Stimulated activated CD4-positive, alpha-beta T cell treated with anti-CD3 and anti-CD28 coated beads, Interleukin-12 subunit alpha, Interleukin-12 subunit beta, amount 100 ng/mL, for 4 hours (primary cell): ENCODE measurements at regions not wholly inside any gene's neighbourhood (a gene's known extent, or its start where the extent isn't known, plus 50 kb on each side); places are given as distances from the start of the nearest gene placed in this dataset.
"Not testable (repeated sequence)": the region's sequence is repeated elsewhere in the genome, so short reads cannot be mapped to it uniquely, and the experiment has no call there.

ENCODE experiments used
- DNase-seq: peaks from one replicate; pipeline ENCODE4 v3.0.0-alpha.2; 2020

DNA sequence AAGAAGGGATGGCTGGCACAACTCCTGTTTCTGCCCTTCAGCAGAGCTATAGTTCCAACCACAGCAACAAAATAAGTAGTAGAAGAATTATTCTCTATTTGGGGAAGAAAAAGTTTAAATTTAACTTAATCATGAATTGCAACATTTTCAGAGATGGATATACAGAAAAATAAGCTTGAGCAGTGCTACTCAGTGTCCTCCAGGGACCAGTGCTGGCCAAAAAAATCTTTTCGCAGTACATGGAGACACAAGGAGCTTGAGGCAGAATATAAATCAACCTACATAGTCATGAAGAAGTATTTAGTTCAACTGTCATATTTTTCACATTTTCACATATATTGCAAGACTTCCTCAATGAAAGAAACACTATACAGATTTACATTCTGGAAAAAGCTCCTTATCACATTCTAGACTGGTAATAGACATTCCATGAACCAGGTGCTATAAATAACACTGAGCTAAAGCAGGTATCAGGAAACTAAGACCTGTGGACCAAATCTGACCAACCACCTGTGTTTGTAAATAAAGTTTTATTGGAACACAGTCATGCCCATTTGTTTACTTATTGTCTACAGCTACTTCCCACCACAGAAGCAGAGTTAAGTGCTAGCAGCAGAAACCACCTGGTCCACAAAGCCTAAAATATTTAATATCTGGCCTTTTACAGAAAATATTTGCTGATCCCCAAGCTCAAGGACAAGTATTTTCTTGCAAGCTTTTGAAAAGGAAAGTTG is 101.9 kb downstream of the RGS21 start:
- no peak for DNase-seq

DNA sequence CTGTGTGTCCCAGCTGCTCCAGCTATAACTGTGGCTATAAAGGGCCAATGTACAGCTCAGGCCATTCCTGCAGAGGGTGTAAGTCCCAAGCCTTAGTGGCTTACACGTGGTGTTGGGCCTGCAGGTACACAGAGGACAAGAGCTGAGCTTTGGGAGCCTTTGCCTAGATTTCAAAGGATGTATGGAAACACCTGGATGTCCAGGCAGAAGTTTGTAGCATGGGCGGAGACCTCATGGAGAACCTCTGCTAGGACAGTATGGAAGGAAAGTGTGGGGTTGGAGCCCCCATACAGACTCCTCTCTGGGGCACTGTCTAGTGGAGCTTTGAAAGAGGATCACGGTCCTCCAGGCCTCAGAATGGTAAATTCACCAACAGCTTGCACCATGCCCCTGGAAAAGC is 113.9 kb downstream of the RGS21 start:
- no peak for DNase-seq

- DNase-seq: no peak
These were observed 118.9 kb downstream of the RGS21 start for GRCh38 chr1:192435704-192436103.

- DNase-seq: no peak
These were observed 119.8 kb downstream of the RGS21 start for GRCh38 chr1:192436441-192437078.

DNA sequence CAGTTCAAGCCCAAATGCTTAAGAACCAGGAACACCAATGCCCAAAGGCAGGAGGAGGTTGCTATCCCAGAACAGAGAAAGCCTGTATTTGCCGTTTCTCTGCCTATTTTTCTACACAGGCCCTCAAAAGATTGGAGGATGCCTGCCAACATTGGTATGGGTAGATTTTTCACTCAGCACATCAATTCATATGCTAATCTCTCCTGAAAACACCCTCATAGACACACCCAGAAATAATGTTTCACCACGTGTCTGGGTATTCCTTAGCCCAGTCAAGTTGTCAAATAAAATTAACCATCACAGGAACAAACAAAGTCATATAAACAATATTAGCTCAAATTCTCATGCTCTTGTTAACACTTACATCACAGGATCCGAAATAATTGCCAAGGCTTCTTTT is 121.9 kb downstream of the RGS21 start:
- no peak for DNase-seq

GRCh38 chr1:192439373-192440025 is 122.7 kb downstream of the RGS21 start:
- DNase-seq: no peak

DNA sequence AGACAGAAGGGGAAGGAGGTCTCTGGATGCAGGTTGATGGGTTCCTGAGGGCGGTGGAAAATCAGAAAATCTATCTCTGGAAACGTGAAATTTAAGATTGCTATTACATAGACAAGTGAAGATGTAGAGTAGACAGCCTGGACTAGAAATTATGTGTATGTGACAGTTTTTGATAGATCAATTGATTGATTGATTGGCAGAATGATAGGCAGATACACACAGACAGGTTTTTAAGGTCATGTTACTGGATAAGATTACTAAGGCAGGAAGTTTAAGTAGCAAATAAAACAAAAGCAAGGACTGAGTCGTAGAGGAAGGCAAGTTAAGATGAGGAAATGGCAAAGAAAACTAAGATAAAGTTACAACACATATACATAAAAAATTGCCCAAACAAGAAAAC is 124.7 kb downstream of the RGS21 start:
- DNase-seq: no peak

DNA sequence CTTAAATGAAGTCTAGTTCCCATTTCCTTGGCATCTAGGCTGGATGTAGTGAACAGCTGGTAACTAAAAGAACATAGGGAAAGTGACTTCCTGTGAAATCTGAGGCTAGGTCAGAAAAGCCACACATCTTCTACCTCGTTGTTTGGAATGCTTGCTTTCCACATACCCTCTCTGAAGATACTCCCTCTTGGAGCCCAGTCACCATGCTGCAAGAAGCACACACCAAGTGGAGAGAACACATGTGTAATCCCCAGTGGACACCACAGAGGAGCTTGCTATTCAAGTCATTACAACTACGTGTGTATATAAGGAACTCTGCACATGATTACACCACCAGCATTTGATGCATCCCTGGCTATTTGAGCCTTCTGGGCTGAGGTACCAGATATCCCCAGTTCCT is 125.9 kb downstream of the RGS21 start:
- no peak for DNase-seq

- no peak for DNase-seq
These were observed 126.8 kb downstream of the RGS21 start for GRCh38 chr1:192443616-192444015.

DNA sequence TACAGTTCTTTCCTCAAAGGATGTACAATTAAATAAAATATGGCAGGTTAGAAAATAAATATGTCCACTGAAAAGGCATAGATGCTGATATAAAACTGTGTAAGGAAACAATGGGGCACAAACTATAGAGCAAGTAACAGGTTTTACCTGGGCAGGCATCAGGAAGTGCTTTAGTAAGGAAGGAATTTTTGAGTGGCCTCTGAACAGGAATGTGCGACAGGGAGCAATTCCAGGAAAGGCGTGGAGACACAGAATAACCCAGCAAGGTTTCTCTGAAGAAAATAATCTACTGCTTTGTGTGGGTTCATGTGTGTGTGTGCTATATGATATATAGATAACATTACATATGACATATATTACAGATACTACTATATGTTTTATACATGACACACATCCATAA is 128.4 kb downstream of the RGS21 start:
- DNase-seq: no peak

- DNase-seq: peak; percentile 45
These were observed 129.2 kb downstream of the RGS21 start for GRCh38 chr1:192445839-192446489.

DNA sequence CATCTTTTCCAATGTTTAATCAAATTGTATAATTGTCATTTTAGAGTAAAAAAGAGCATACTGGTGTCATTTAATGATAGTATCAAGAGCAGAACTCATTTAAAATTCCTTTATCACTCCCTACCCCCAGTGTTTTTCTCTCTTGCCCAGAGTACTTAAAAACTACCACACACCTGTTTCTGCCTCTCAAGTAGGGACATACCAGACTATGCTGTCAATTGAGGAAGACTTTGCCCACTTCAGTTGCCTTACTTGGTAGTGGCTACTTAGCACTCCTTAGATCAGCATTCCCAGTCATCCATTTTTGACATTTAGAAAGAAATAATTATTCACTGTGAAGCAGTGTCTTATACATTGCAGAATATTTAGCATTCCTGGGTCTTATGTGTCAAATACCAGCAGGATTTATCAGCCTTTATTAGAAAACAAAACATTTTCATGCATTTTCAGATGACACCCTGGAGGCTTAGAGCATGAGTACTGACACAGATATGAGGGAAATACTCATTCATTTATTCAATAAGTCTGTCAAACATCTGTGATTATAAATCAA is 127.5 kb upstream of the RGS1 start:
- DNase-seq: no peak

- DNase-seq: no peak
These were observed 122.1 kb upstream of the RGS1 start for GRCh38 chr1:192453360-192453992.

DNA sequence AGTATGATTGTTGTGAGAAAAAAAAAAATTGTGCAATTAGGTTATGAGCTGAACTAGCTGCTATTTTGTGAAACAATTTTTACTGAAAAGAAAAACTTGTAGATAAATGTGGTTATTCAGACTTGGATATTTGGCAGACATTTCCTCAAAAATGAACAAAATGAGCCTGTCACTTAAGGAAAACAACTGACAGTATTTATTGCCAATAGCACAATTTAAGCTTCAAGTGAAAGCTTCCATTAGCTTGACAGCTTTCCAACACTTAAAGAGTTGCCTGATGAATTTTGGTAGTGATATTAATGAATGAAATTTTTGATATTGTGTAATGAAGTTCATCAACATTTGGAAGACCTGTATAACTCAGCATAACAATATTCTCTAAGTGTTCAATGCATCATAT is 116.1 kb upstream of the RGS1 start:
- no peak for DNase-seq

DNA sequence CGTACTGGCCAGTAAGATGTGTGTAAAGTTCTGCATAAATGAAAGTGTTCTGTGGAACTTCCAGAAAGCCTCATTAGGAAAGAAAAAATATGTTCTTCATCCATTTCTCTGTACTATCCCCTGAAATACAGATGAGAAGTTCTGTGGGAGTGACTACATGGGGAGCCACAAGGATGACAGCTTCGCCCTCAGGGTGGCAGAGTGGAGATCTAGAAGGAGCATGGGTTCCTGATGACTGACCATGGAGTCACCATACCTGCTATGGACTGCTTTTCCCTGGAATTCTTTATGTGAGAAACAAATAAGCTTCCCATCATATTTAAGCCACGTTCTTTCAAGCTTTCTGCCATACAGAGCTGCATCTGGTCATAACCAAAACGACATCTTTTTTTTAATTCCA is 113.9 kb upstream of the RGS1 start:
- DNase-seq: no peak

GRCh38 chr1:192462616-192463015 is 113.0 kb upstream of the RGS1 start:
- no peak for DNase-seq

GRCh38 chr1:192463661-192464060 is 111.9 kb upstream of the RGS1 start:
- DNase-seq: no peak

- not testable (repeated sequence) for DNase-seq
These were observed 110.4 kb upstream of the RGS1 start for GRCh38 chr1:192465221-192465620.

DNA sequence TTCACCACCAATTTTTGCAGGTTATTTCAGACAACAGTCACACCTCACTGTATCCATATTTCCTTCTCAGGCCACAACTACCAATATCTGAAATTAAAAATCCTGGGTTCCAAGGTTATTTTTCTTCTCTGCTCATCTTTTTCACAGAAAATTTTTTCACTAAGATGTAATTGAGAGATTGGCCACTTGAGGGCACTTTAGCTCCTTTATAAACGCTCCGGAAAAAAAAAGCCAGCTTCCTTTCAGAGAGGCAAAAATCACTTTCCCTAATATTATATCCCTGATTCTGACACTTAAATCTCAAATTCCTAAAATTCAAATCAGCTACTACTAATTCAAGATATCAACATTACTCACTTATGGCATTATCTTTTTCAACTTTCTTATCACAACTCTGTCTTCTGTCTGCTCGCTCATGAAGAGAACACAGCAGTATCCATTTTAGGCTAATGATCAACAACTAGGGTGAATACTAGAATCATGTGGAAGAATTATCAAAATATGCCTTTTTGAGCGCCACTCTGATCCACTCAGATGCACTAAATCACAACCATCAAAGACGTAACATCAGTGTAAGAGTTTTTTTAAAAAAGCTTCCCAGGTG is 101.4 kb upstream of the RGS1 start:
- no peak for DNase-seq

DNA sequence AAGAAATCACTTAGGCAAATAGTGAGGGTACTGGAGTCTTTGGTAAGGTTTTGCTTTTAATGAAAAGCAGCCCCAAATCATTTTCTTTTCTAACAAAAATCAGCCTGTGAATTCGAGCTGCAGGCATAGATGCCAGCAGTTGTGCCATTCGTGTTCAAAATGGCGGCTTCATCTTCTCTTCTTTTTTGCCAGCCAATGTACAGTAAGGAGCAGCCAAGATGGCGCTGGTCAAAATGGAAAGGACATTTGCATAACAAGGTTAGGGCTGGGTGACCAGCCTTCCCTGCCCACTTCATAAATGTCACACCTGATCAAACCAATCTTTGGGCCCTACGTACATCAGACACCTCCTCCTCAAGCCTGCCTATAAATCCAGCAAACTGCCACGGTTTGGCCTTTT is 100.2 kb upstream of the RGS1 start:
- DNase-seq: no peak

- DNase-seq: no peak
These were observed 99.6 kb upstream of the RGS1 start for GRCh38 chr1:192475970-192476369.

GRCh38 chr1:192476802-192477298 is 98.7 kb upstream of the RGS1 start:
- DNase-seq: no peak
